Choroid plexus epithelial cell (primary cell): ENCODE measurements at regions not wholly inside any gene's neighbourhood (a gene's known extent, or its start where the extent isn't known, plus 50 kb on each side); places are given as distances from the start of the nearest gene placed in this dataset.

Experiments
- DNase-seq: peaks from one replicate; pipeline ENCODE4 v3.0.0-alpha.2; 2010; ENCODE audit warnings: low read depth
- H3K4me3 ChIP-seq: 2 replicates; pipeline ENCODE4 v1.5.1; 2011; ENCODE audit warnings: low read depth, mild to moderate bottlenecking, control low read depth, low read length, moderate library complexity
- CTCF ChIP-seq: conservative IDR thresholded peaks from 2 replicates; pipeline ENCODE4 v1.5.1; 2011; ENCODE audit warnings: low read depth, mild to moderate bottlenecking, control low read depth, inconsistent platforms, low read length, moderate library complexity

DNA sequence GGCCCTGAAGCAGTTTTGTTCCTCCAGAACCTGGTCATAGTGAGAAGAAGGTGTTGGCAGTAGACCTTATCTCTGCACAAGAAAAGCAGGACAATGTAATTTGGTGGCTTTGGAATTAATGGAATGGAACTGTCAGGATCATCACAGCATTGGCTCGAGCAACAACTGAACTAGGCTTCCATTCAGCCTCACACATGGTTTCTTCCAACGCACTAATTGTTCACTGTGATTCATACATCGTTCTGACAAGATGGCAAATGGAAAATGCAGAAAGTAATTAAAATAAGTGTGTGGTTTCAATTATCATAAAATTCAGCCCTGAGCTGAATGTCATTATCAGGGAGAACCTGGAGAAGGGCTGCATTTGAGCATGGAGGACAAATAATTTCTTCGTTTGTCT is 80.6 kb downstream of the MFSD1 start:
- no peak for DNase-seq
- TF ChIP-seq CTCF, result no peak
- no peak overlapping the region for H3K4me3 ChIP-seq

DNA sequence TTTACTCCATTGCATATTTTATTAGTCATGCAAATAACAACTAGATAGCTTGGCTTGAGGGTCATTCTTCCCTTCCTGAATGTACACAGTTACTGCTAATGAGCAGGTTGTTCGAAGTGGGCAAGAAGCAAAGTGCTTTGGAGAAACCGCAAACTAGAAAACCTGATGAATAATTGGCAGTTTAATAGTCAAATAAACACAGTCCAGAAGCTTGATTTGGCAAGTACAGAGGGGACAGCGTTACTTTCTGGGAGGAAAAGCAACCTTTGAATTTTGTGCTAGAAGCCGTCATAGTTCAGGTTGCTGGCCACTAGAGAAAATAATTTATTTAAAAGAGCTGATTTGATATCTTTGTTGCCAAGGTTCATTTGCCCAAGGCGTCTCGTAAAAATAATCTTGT is 94.9 kb downstream of the MFSD1 start:
- DNase-seq, result no peak
- no peak overlapping the region for H3K4me3 ChIP-seq
- no peak for TF ChIP-seq CTCF

DNA sequence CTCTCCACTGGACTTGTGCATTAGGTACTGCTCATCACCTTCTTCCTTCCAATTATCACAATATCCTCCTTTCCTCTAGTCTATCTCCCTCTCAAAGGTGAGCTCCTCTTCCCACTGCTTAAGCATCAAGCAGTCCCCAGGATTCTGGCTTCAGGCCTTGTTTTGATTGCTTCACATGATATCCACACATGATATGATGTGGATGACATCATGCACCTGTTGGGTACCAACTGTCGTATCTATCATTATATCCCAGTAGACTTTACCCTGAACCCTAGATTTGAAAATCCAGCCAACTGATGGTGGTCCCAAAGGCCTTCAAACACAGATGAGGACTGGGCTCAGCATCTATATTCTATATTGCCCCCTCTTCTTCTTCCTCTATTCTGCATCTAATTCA is 104.9 kb downstream of the MFSD1 start:
- no peak for DNase-seq
- no peak for TF ChIP-seq CTCF
- no peak overlapping the region for H3K4me3 ChIP-seq

- no peak for DNase-seq
- no peak overlapping the region for H3K4me3 ChIP-seq
- no peak for TF ChIP-seq CTCF
Measured at GRCh38 chr3:158908187-158908734, 106.4 kb downstream of the MFSD1 start.

- no peak overlapping the region for H3K4me3 ChIP-seq
- DNase-seq, result no peak
- TF ChIP-seq CTCF, result no peak
Measured at GRCh38 chr3:158909870-158910269, 108.0 kb downstream of the MFSD1 start.

DNA sequence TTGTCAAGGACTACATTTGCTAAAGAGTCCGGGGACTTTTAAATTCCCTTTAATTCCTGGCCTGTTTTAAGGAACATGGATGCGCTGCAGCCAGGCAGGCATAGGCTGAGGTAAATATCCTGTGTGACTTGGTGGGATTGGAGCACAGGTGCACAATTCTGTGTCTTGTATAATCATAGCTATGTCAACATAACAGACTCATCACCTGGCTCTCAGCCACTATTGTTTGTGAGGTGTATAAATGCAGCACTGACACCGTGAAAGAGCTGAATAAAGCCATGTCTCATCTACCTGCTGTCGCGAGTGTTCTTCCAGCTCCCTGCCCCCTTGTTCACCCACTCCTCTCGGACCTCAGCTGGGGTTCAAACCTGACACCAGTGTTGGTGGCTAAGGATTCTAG is 109.7 kb downstream of the MFSD1 start:
- DNase-seq, result no peak
- TF ChIP-seq CTCF, result no peak
- H3K4me3 ChIP-seq, result no peak overlapping the region

GRCh38 chr3:158912188-158912587 is 110.3 kb downstream of the MFSD1 start:
- no peak overlapping the region for H3K4me3 ChIP-seq
- peak; percentile 26 for TF ChIP-seq CTCF
- DNase-seq, result peak; percentile 4
